CD4-positive, alpha-beta T cell treated with Interleukin-17A for 1 hour (primary cell): ENCODE measurements at regions not wholly inside any gene's neighbourhood (a gene's known extent, or its start where the extent isn't known, plus 50 kb on each side); places are given as distances from the start of the nearest gene placed in this dataset.

Experiments
- DNase-seq: peaks from one replicate; pipeline ENCODE4 v3.0.0-alpha.2; 2020

DNA sequence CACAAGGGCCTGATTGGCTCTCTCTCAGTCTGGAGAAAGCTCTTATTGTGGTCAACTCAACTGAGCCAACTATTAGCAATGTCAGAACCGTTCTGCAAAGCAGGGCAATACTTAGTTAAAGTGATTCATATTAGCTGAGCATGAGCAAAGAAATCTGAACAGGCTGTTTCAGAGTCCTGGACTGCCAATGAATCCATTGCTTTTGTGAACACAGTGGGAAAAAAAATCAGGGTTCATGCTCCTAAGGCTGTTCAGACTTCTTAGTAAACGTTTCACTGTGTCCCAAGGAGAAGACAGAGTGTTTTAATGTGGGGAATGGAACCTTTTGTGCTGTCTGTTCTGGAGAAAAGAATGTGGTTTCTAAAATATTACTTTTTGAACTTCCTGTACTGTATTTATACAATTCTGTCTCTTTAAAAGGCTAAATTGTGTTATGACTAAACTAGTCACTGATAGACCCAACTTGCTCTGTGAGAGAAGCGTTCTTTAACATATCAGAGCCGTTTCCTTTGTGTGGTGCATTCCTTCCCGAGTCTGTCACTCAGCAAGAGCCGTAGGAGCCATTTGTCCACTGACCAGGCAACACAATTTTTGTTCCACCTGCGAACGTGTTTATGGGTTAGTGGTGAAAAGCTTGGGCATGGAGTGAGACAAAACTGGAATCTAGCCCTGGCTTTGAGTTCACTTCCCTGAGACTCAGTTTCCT lies 366.1 kb downstream of the FBXO8 start:
- no peak for DNase-seq

- DNase-seq, result no peak
Measured at GRCh38 chr4:173913496-173913895, 370.0 kb downstream of the FBXO8 start.

DNA sequence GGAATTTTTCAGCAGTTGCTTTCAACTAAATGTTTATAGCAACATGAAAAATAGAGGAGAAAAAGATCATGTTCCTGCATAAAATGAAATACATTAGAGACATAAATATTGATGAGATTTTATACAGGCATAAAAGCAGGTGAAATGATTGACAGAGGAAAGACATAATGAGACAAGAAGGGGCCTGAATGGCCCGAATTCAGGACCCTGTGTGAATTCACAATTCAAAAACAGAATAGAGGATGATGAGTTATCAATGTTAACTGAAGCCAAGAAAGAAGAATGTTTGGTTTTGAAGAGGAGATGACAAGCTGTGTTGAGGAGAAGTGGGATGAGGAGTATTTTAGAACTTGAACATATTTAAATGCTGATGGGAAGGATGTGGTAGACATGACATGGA lies 371.1 kb downstream of the FBXO8 start:
- DNase-seq, result no peak

GRCh38 chr4:173910891-173911290 lies 372.6 kb downstream of the FBXO8 start:
- no peak for DNase-seq

DNA sequence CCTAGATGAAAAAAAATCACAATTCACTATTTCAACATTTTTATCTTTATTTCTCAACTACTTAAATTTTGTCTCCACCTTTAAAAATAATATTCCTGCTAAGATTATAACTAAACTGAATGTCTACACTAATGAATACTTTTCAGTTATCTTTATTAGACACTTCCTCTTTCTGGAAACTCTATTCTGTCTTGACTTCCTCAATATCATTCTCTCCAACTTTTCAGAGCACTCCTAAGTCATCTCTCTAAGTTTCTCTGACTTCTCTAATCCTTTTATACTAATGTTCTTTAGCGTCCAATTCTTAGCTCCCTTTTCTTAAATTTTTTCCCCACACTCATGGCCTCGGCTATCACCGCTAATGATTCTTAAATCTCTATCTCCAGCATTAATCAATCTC lies 374.2 kb downstream of the FBXO8 start:
- no peak for DNase-seq

- no peak for DNase-seq
Measured at GRCh38 chr4:173899813-173900212, 369.8 kb upstream of the HAND2 start.

- DNase-seq, result no peak
Measured at GRCh38 chr4:173891072-173891471, 361.0 kb upstream of the HAND2 start.

DNA sequence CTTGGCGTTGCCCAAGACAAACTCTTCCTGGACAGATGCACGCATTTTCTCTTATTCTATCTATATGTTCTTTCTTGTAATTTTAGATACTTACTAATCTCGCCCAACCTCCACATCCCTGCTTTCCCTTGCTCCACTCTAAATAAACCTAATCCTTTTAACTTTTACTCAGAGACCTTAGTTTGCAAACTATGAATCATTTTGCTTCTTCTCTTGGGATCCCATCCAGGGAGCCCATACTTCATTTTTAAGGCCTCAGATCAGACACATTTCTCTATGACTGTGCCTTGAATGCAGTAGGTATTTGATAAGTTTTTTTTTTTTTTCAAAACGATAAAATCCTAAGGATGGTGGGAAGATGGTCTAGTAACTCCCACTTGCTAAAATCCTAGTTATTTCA lies 353.8 kb upstream of the HAND2 start:
- no peak for DNase-seq

- DNase-seq, result no peak
Measured at GRCh38 chr4:173880897-173881296, 350.9 kb upstream of the HAND2 start.

DNA sequence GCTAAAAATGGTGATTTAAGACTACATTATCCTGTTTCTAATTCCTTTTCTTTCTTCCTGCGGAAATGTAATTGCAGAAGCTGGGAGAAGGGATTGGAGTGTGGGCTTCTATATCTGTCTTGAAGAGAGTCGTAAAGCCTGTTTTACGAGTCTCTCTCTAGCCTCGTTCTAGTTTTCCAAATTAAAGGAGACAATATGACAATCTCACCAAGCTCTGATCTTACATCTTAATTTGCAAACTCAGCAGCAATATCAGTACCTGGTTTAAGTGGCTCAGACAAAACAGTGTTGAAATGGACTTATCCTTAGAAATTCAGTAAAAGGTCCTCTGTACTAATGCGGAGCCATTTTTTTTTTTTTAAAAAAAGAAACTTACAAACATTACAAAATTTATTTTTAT lies 349.5 kb upstream of the HAND2 start:
- DNase-seq, result no peak

DNA sequence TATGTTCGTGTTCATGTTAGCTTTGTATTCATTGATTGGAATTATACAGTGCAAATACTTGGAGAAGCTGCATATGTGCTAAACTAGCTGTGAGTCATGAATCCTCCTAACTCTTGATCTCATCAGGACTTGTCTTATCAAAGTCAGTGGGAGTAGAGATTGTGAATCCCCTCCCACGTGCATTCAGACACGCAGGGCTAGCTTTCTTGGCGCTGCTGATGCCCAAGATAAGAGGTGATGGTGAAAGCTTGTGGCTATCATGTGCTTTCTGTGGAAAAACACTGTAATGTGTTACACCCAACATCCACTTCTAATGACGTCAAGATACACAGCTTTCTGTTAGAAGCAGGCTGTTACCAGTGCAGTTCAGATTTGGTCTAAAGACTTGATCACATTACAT lies 348.7 kb upstream of the HAND2 start:
- DNase-seq, result no peak

- no peak for DNase-seq
Measured at GRCh38 chr4:173871643-173872042, 341.6 kb upstream of the HAND2 start.

GRCh38 chr4:173866322-173867026 lies 336.4 kb upstream of the HAND2 start:
- no peak for DNase-seq

- DNase-seq, result no peak
Measured at GRCh38 chr4:173862754-173863153, 332.7 kb upstream of the HAND2 start.

DNA sequence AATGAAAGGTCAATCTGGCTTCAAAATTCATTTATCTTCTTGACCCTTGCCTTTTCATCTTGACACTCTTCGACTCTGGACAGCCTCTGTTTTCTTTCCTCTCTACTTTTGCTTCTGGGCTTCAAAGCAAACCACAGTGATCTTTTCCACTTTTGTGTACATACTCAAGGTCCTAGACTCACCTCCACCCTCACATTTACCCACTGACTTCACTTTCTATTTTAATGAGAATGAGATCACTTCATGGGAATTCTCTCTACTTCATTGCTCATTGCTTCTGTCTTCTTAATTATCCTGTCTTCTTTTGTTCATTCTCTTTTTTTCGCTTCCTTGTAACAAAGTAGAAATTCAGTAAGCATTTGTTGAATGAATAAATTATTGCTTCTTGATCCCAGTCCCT lies 330.1 kb upstream of the HAND2 start:
- no peak for DNase-seq

DNA sequence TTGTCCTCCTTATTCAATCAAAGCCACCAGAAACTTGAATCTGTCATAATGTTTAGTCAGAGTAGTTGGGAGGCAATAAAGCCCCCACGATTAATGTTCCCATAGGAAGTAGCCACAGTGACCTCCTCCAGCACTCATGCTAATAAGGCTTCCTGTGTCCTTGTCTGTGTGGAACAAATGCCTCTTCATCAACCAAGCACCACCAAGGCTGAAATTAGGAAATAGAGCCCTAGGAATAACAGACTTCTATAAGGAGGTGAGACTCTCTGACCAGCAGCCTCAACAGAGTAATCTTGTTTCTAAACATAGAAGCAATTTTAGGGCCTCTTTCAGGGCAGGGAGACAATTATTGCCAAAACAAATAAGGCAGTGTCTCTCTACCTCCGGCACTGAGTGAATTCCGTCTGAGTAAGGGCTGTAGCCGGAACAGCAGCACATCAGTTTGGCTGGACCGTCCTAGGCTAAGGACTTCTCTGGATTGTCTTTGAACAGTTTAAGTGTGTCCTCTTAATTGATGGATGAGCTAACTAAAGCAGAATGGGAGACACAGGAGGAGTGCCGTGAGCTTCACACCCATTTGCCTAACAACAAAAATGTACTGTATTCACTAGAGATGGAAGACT lies 329.2 kb upstream of the HAND2 start:
- no peak for DNase-seq

DNA sequence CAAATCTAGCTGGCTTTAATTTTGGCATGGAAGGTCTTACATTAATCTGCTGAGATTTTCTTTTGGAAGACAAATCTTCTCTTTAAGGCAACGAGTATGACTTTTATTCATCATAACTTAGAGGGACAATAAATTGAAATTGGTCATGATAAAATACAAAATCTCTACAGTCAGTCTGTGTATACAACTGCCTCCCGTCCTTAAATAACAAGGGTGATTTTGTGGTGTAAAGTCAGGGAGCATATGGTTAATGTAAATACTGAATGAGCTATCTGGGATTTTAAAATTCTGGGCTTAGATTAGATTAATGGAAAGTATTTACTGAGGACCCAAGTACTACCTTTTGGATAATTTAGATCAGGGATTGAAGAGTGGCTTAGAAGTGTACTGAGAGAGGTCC lies 328.4 kb upstream of the HAND2 start:
- no peak for DNase-seq

DNA sequence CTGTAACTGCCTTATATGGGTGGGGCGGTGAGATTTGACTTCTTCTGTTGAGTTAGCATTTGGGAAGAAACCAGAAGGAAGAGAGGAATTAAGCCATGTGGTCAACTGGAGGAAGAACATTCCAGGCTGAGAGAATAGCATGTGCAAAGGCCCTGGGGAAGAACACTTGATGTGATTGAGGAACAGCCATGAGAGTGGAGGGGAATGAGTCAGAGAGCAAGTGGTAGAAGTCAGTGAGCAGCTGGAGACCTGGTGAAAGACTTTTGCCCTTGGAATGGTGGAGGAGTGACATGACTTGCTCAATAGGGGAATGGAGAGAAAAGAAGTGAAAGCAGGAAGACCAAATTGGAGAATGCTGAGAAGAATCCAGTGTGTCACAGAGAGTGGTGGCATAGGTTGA lies 327.8 kb upstream of the HAND2 start:
- no peak for DNase-seq

DNA sequence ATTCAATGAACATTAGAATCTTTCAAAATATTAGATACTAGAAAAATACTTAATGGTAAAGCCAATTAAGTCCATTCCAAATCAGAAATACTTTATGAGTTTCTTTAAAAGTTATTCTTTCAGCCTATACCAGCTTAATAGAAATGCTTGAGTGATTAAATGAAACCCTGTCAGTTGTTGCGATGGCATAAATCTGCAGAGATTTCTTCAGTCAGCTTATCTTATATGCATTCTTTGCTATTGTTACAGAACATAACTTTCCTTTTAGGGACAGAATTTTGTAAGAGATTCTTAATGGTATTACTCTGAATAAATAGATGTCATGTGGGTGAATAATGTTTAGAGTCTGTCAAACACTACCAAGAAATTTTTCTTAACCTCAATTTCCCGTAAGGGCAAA lies 325.0 kb upstream of the HAND2 start:
- DNase-seq, result no peak

- no peak for DNase-seq
Measured at GRCh38 chr4:173852775-173853174, 322.7 kb upstream of the HAND2 start.

DNA sequence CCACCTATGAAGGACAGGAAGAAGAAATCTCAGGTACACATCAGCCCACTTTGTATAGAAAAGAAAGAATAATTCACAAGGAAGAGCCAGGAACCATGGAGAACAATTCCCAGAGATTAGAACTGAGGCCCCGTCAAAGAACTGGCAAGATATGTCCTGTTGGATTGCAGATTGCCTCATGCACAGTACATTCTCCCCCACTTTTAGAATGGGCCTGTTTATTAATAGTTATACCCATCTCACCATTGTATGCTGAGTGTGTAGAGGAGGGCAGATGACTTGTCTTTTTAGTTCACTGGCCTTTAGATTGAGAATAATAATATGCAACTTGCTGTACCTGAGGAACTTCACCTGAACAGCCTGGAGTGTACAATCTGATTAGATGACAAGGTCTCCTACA lies 315.6 kb upstream of the HAND2 start:
- DNase-seq, result no peak

DNA sequence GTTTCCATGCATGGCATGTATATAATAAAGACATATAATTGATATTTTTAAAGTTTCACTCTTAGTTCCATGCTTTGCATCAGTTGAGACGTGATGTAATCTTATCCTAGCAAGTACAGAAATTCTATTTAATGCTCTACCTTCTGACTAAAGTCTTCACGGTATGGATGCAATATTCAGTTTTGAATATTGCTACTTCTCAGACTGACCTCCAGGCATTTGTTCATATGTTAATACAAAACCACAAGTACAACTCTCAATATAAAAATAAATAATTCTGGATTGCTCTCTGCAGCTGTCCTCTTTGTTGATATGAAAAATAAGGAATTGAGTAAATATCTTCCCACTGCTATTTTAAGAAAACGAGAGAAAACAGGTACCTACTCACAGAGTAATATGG lies 309.8 kb upstream of the HAND2 start:
- no peak for DNase-seq

- DNase-seq, result no peak
Measured at GRCh38 chr4:173837517-173837916, 307.5 kb upstream of the HAND2 start.

DNA sequence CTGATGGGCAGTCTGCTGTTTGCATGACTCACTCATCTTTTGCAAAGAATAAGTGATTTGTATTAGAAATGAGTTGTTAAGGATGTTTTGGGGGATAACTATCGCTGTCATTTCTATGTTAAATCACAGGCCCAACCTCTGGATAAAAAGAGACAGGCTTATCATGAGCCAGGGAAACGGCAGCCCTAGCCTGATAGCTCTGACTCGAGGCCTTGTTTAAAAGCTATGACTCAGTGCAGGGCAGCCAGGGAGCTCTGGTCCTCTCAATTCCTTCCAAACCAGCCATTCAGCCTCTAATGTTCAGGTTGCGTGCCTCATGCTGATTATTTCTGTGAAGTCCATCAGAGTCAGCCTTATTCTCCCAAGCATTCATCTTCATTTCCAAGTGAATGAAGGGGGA lies 305.9 kb upstream of the HAND2 start:
- no peak for DNase-seq

- no peak for DNase-seq
Measured at GRCh38 chr4:173834151-173834550, 304.1 kb upstream of the HAND2 start.
